Trophoblast cell (in vitro differentiated cells and primary cell): ENCODE measurements at regions not wholly inside any gene's neighbourhood (a gene's known extent, or its start where the extent isn't known, plus 50 kb on each side); places are given as distances from the start of the nearest gene placed in this dataset.
A peak's percentile ranks its signal among the peaks of the same experiment; 100 is the strongest.

Source experiments
- DNase-seq, 2 donors: peaks; one replicate each; pipeline ENCODE4 v3.0.0-alpha.2; 2016
- H2AFZ ChIP-seq: 2 replicates; pipeline ENCODE4 v1.6.1; 2013; ENCODE audit warnings: low read length, moderate library complexity, mild to moderate bottlenecking; ENCODE audit not compliant: insufficient read depth, poor library complexity
- H2AK5ac ChIP-seq: 2 replicates; pipeline ENCODE4 v1.6.1; 2013; ENCODE audit warnings: mild to moderate bottlenecking, low read length
- H2BK120ac ChIP-seq: 2 replicates; pipeline ENCODE4 v1.6.1; 2013; ENCODE audit warnings: low read length, mild to moderate bottlenecking, moderate library complexity; ENCODE audit not compliant: insufficient read depth, poor library complexity
- H2BK12ac ChIP-seq: 2 replicates; pipeline ENCODE4 v1.6.1; 2013; ENCODE audit warnings: mild to moderate bottlenecking, low read length, moderate library complexity
- H2BK5ac ChIP-seq: 2 replicates; pipeline ENCODE4 v1.6.1; 2013; ENCODE audit warnings: low read length, low read depth, moderate library complexity, mild to moderate bottlenecking; ENCODE audit not compliant: poor library complexity
- H3K14ac ChIP-seq: 2 replicates; pipeline ENCODE4 v1.6.1; 2013; ENCODE audit warnings: mild to moderate bottlenecking, low read length
- H3K18ac ChIP-seq: 2 replicates; pipeline ENCODE4 v1.6.1; 2013; ENCODE audit warnings: mild to moderate bottlenecking, low read length
- H3K23ac ChIP-seq: 2 replicates; pipeline ENCODE4 v1.6.1; 2013; ENCODE audit warnings: low read length
- H3K27ac ChIP-seq: 2 replicates; pipeline ENCODE4 v1.5.1; 2013; ENCODE audit warnings: low read depth, mild to moderate bottlenecking, inconsistent platforms, low read length, moderate library complexity
- H3K27me3 ChIP-seq: 2 replicates; pipeline ENCODE4 v1.6.1; 2013; ENCODE audit warnings: inconsistent platforms, mild to moderate bottlenecking, low read length, moderate library complexity; ENCODE audit not compliant: insufficient read depth
- H3K36me3 ChIP-seq, 2 experiments: 1 replicate in 1 of 2; 2 replicates in 1 of 2; pipeline ENCODE4 v1.6.1; 2013; ENCODE audit warnings: low read length in 2 of 2, mild to moderate bottlenecking in 2 of 2, moderate library complexity in 1 of 2; ENCODE audit not compliant: insufficient read depth in 2 of 2, control insufficient read depth in 1 of 2
- H3K4ac ChIP-seq: 2 replicates; pipeline ENCODE4 v1.6.1; 2013; ENCODE audit warnings: low read depth, mild to moderate bottlenecking, low read length, moderate library complexity
- H3K4me1 ChIP-seq, 2 experiments: 1 replicate in 1 of 2; 2 replicates in 1 of 2; pipeline ENCODE4 v1.6.1; 2013; ENCODE audit warnings: low read length in 2 of 2, mild to moderate bottlenecking in 2 of 2, moderate library complexity in 1 of 2; ENCODE audit not compliant: insufficient read depth in 2 of 2, control insufficient read depth in 1 of 2
- H3K4me2 ChIP-seq: 2 replicates; pipeline ENCODE4 v1.6.1; 2013; ENCODE audit warnings: inconsistent platforms, mild to moderate bottlenecking, low read length, moderate library complexity
- H3K4me3 ChIP-seq: 2 replicates; pipeline ENCODE4 v1.5.1; 2013; ENCODE audit warnings: mild to moderate bottlenecking, low read depth, low read length, inconsistent platforms
- H3K79me1 ChIP-seq: one replicate; pipeline ENCODE4 v1.6.1; 2013; ENCODE audit warnings: low read length
- H3K79me2 ChIP-seq: 2 replicates; pipeline ENCODE4 v1.6.1; 2013; ENCODE audit warnings: low read length, mild to moderate bottlenecking; ENCODE audit not compliant: control insufficient read depth, insufficient read depth, poor library complexity
- H3K9ac ChIP-seq: 2 replicates; pipeline ENCODE4 v1.6.1; 2013; ENCODE audit warnings: mild to moderate bottlenecking, low read length
- H3K9me3 ChIP-seq: 2 replicates; pipeline ENCODE4 v1.6.1; 2013; ENCODE audit warnings: low read depth, mild to moderate bottlenecking, control low read depth, inconsistent platforms, low read length; ENCODE audit not compliant: insufficient read depth
- H4K12ac ChIP-seq: 2 replicates; pipeline ENCODE4 v1.6.1; 2013; ENCODE audit warnings: low read depth, mild to moderate bottlenecking, low read length, moderate library complexity
- H4K8ac ChIP-seq: 2 replicates; pipeline ENCODE4 v1.6.1; 2013; ENCODE audit warnings: low read depth, mild to moderate bottlenecking, low read length, moderate library complexity
- H4K91ac ChIP-seq: one replicate; pipeline ENCODE4 v1.6.1; 2013; ENCODE audit warnings: low read depth, mild to moderate bottlenecking, low read length, moderate library complexity
- WGBS: extraction: QIAGEN DNeasy Blood & Tissue Kit; methylation state at CpG from one replicate; pipeline ENCODE4 v1.1.7; 2013; ENCODE audit warnings: missing lambda C conversion rate; ENCODE audit not compliant: insufficient read length, insufficient coverage; ENCODE audit errors: extremely low coverage; 5-methylcytosine and 5-hydroxymethylcytosine counted together

GRCh38 chr10:65845916-65846315 is 1079.9 kb upstream of the LRRTM3 start:
- H3K79me2 ChIP-seq = no peaks in the 10 kb centered on the region
- no peaks in the 10 kb centered on the region for H3K9me3 ChIP-seq

GRCh38 chr10:65846541-65846940 is 1079.3 kb upstream of the LRRTM3 start:
- Histone ChIP-seq H3K27me3 (no peaks in the 10 kb centered on the region), H3K79me2 (no peaks in the 10 kb centered on the region), H3K36me3 (no peaks in the 10 kb centered on the region)

More at GRCh38 chr10:65845916-65846315, 1079.9 kb upstream of the LRRTM3 start:
- Histone ChIP-seq H3K27me3 (no peaks in the 10 kb centered on the region), H3K79me1 (no peaks in the 10 kb centered on the region), H3K36me3 (no peaks in the 10 kb centered on the region), H3K23ac (no peak overlapping the region), H3K27ac (no peak overlapping the region), H3K14ac (no peak overlapping the region), H4K8ac (no peak overlapping the region), H3K4me2 (no peak overlapping the region), H2AK5ac (no peak overlapping the region), H3K4me1 (no peaks in the 10 kb centered on the region), H3K4ac (no peak overlapping the region), H2BK120ac (no peak overlapping the region), H3K4me3 (no peak overlapping the region), H2AFZ (no peak overlapping the region), H3K9ac (no peak overlapping the region), H4K91ac (no peak overlapping the region), H4K12ac (no peak overlapping the region), H2BK12ac (no peak overlapping the region), H3K18ac (no peak overlapping the region), H2BK5ac (no peak overlapping the region)
- DNase-seq = peak in 1 of 2 donors; percentile 22

GRCh38 chr10:65846949-65847348 is 1078.9 kb upstream of the LRRTM3 start:
- no peaks in the 10 kb centered on the region for H3K27me3 ChIP-seq
- H4K91ac ChIP-seq = no peak overlapping the region
- no peak overlapping the region for H2BK5ac ChIP-seq
- no peak overlapping the region for H4K8ac ChIP-seq
- H4K12ac ChIP-seq = no peak overlapping the region
- H3K27ac ChIP-seq = no peak overlapping the region
- H3K36me3 ChIP-seq = no peaks in the 10 kb centered on the region
- H3K18ac ChIP-seq = no peak overlapping the region
- H2BK120ac ChIP-seq = no peak overlapping the region
- no peak overlapping the region for H3K23ac ChIP-seq
- no peak overlapping the region for H2AFZ ChIP-seq
- H3K9me3 ChIP-seq = no peaks in the 10 kb centered on the region
- no peaks in the 10 kb centered on the region for H3K4me1 ChIP-seq
- H3K14ac ChIP-seq = no peak overlapping the region
- WGBS = no CpG with 5 or more reads among the region's 4 CpGs
- H3K79me1 ChIP-seq = no peaks in the 10 kb centered on the region
- no peak overlapping the region for H3K9ac ChIP-seq
- no peak for DNase-seq
- H2BK12ac ChIP-seq = no peak overlapping the region
- H3K4me3 ChIP-seq = no peak overlapping the region
- H3K4ac ChIP-seq = no peak overlapping the region
- H3K79me2 ChIP-seq = no peaks in the 10 kb centered on the region
- H2AK5ac ChIP-seq = no peak overlapping the region
- H3K4me2 ChIP-seq = no peak overlapping the region

More at GRCh38 chr10:65846541-65846940, 1079.3 kb upstream of the LRRTM3 start:
- no peaks in the 10 kb centered on the region for H3K4me1 ChIP-seq
- no peak overlapping the region for H3K4ac ChIP-seq
- no peak overlapping the region for H3K18ac ChIP-seq
- H3K9ac ChIP-seq = no peak overlapping the region
- no peaks in the 10 kb centered on the region for H3K9me3 ChIP-seq
- no peak overlapping the region for H3K23ac ChIP-seq
- H2AFZ ChIP-seq = no peak overlapping the region
- H2AK5ac ChIP-seq = no peak overlapping the region
- H3K79me1 ChIP-seq = no peaks in the 10 kb centered on the region
- H2BK12ac ChIP-seq = no peak overlapping the region
- H4K8ac ChIP-seq = no peak overlapping the region
- H2BK120ac ChIP-seq = no peak overlapping the region
- WGBS = no CpG with 5 or more reads among the region's 1 CpG
- H3K4me3 ChIP-seq = no peak overlapping the region
- H2BK5ac ChIP-seq = no peak overlapping the region
- no peak overlapping the region for H3K27ac ChIP-seq
- no peak overlapping the region for H3K14ac ChIP-seq
- no peak for DNase-seq
- H4K12ac ChIP-seq = no peak overlapping the region
- no peak overlapping the region for H4K91ac ChIP-seq
- no peak overlapping the region for H3K4me2 ChIP-seq

GRCh38 chr10:65847436-65848230 is 1078.2 kb upstream of the LRRTM3 start:
- H2AK5ac ChIP-seq = no peak overlapping the region
- no peak overlapping the region for H2BK12ac ChIP-seq
- no peak overlapping the region for H3K18ac ChIP-seq
- no peak overlapping the region for H4K91ac ChIP-seq
- no peak for DNase-seq
- H3K9me3 ChIP-seq = no peaks in the 10 kb centered on the region
- no peak overlapping the region for H4K8ac ChIP-seq
- no peak overlapping the region for H2BK120ac ChIP-seq
- H3K4me3 ChIP-seq = no peak overlapping the region
- no peaks in the 10 kb centered on the region for H3K36me3 ChIP-seq
- H3K79me1 ChIP-seq = no peaks in the 10 kb centered on the region
- H3K4me1 ChIP-seq = no peaks in the 10 kb centered on the region
- H2AFZ ChIP-seq = no peak overlapping the region
- no peak overlapping the region for H3K27ac ChIP-seq
- no peaks in the 10 kb centered on the region for H3K79me2 ChIP-seq
- no peak overlapping the region for H2BK5ac ChIP-seq
- H3K4me2 ChIP-seq = no peak overlapping the region
- no peaks in the 10 kb centered on the region for H3K27me3 ChIP-seq
- H3K4ac ChIP-seq = no peak overlapping the region
- no peak overlapping the region for H3K9ac ChIP-seq
- no peak overlapping the region for H3K14ac ChIP-seq
- no peak overlapping the region for H4K12ac ChIP-seq
- no peak overlapping the region for H3K23ac ChIP-seq
- no CpG with 5 or more reads among the region's 3 CpGs for WGBS
